WERI-Rb-1 (cell line): ENCODE measurements at regions not wholly inside any gene's neighbourhood (a gene's known extent, or its start where the extent isn't known, plus 50 kb on each side); places are given as distances from the start of the nearest gene placed in this dataset.

Experiments used
- DNase-seq: peaks from one replicate; pipeline ENCODE4 v3.0.0-alpha.2; 2020
- H3K27ac ChIP-seq: fragments of 250-450 bp; sonication (Bioruptor Pico); 2 replicates; pipeline ENCODE4 v1.5.1; 2020; ENCODE audit warnings: mild to moderate bottlenecking, moderate library complexity
- H3K27me3 ChIP-seq: fragments of 250-450 bp; sonication (Bioruptor Pico); 2 replicates; pipeline ENCODE4 v1.5.1; 2021; ENCODE audit warnings: mild to moderate bottlenecking, low read depth, moderate library complexity; ENCODE audit not compliant: insufficient read depth, severe bottlenecking
- H3K36me3 ChIP-seq: fragments of 250-450 bp; sonication (Bioruptor Pico); 2 replicates; pipeline ENCODE4 v1.5.1; 2020; ENCODE audit warnings: mild to moderate bottlenecking, moderate library complexity
- H3K4me3 ChIP-seq: 2 replicates; pipeline ENCODE4 v1.5.1; 2011; ENCODE audit warnings: low read depth, mild to moderate bottlenecking, control low read depth, low read length
- H3K9me3 ChIP-seq: fragments of 250-450 bp; sonication (Bioruptor Pico); 2 replicates; pipeline ENCODE4 v1.5.1; 2021; ENCODE audit warnings: mild to moderate bottlenecking, moderate library complexity; ENCODE audit not compliant: severe bottlenecking
- CTCF ChIP-seq: IDR thresholded peaks from 2 replicates; pipeline ENCODE4 v1.5.1; 2011; ENCODE audit warnings: low read depth, mild to moderate bottlenecking, control low read depth, inconsistent platforms, low read length

DNA sequence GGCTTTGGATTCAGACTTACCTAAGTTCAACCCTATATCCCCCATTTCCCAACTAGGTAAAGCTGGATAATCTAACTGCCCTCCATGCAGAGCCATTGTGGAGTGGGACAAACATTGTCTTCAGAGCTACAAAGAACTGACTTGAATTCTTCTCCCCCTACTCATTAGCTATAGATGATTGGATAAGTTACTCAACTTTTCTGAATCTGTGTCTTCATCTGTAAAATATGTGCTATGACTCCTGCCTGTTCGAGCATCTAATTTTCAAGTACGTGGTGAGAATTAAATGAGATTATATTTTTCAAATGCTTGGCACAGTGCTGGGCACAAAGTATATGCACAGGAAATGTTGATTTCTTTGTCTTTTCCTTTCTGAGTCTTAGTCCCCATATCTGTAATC is 240.3 kb upstream of the TCF21 start:
- Histone ChIP-seq H3K27ac (no peak overlapping the region), H3K36me3 (no peaks in the 10 kb centered on the region), H3K4me3 (no peak overlapping the region), H3K9me3 (no peaks in the 10 kb centered on the region), H3K27me3 (peaks cover 37% of the 10 kb centered on the region)
- no peak for TF ChIP-seq CTCF
- no peak for DNase-seq

GRCh38 chr6:133671376-133671775 is 217.5 kb upstream of the TCF21 start:
- Histone ChIP-seq H3K27ac (no peak overlapping the region), H3K4me3 (no peak overlapping the region), H3K27me3 (peaks cover 56% of the 10 kb centered on the region), H3K36me3 (no peaks in the 10 kb centered on the region), H3K9me3 (no peaks in the 10 kb centered on the region)
- no peak for DNase-seq
- no peak for TF ChIP-seq CTCF

DNA sequence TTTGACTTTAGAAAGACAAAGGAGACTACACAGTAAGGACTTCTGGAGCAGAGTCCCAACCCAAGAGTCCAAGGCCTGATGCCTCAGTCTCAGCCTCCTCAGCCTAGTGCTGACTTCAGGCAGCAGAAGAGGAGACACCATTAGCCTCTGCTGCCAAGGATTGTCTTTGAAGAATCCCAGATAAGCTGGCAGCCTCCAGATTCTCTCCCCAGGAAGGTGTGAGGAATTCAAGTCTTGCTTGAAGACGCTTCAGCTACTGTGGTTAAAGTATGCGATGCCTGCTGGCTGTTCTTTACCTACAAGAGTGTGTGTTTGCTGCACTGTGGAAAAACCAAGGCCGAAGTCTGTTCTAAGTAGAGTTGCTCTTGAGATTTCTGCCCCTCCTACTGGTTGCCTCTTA is 215.9 kb upstream of the TCF21 start:
- Histone ChIP-seq H3K27ac (no peak overlapping the region), H3K9me3 (no peaks in the 10 kb centered on the region), H3K27me3 (peaks cover 56% of the 10 kb centered on the region), H3K36me3 (no peaks in the 10 kb centered on the region), H3K4me3 (no peak overlapping the region)
- no peak for TF ChIP-seq CTCF
- DNase-seq, result no peak

DNA sequence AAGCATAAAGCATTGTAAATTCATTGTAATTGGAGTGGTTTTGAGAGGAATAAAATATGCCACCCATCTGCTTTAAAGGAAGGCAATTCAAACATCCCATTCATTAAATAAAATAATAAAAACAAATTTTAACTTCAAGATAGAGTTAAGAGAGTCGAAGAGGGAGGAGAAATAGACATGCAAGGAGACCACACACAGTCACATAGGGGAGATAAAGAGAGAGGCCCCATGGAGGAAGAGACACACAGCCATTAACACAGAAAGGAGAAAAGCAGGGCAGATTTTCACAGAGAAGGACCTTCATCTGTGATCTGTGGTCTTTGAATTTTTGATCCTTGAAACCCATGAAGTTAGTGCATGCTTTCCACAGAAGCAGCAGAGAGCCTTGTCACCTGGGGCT is 214.3 kb upstream of the TCF21 start:
- DNase-seq, result no peak
- H3K27ac ChIP-seq, result no peak overlapping the region
- no peak for TF ChIP-seq CTCF
- H3K27me3 ChIP-seq, result peaks cover 51% of the 10 kb centered on the region
- H3K4me3 ChIP-seq, result no peak overlapping the region
- no peaks in the 10 kb centered on the region for H3K36me3 ChIP-seq
- no peaks in the 10 kb centered on the region for H3K9me3 ChIP-seq

GRCh38 chr6:133680994-133681393 is 207.9 kb upstream of the TCF21 start:
- DNase-seq, result no peak
- Histone ChIP-seq H3K9me3 (no peaks in the 10 kb centered on the region), H3K27me3 (peaks cover 46% of the 10 kb centered on the region), H3K4me3 (no peak overlapping the region), H3K36me3 (no peaks in the 10 kb centered on the region), H3K27ac (no peak overlapping the region)
- TF ChIP-seq CTCF, result no peak

- DNase-seq, result no peak
- Histone ChIP-seq H3K27me3 (peaks cover 43% of the 10 kb centered on the region), H3K27ac (no peak overlapping the region), H3K4me3 (no peak overlapping the region), H3K36me3 (no peaks in the 10 kb centered on the region), H3K9me3 (no peaks in the 10 kb centered on the region)
- no peak for TF ChIP-seq CTCF
Measured at GRCh38 chr6:133681891-133682290, 207.0 kb upstream of the TCF21 start.
